NCI-H2107 treated with DMSO at 0.1 percent for 48 hours (cell line): ENCODE measurements at regions not wholly inside any gene's neighbourhood (a gene's known extent, or its start where the extent isn't known, plus 50 kb on each side); places are given as distances from the start of the nearest gene placed in this dataset.

ENCODE experiments used
- DNase-seq: peaks from one replicate; lab custom pipeline; 2025; ENCODE audit not compliant: unreplicated experiment; lab: John Stamatoyannopoulos, UW

DNA sequence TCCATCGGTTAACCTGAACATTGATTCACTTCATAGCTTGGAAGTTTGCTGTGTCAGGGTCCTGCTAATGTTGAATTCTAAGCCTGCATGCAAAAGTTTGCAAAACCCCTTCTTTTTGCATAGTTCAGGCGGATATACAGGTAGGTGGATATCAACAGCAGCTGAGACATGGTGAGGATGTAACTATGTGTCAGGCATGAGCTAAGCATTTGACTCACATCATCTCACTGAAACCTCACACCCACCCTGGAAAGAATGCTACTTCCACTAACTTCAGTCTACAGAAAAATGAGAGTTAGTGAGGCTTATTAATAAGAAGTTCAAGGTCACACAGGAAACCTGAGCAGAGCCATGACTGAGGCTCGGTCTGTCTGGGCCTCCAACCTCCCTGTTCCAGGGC, 276.9 kb downstream of the BMP7 start:
- no peak for DNase-seq

- no peak for DNase-seq
Measured at GRCh38 chr20:56993020-56993559, 273.4 kb downstream of the BMP7 start.

- DNase-seq: no peak
Measured at GRCh38 chr20:56994006-56994405, 272.4 kb downstream of the BMP7 start.

- DNase-seq: no peak
Measured at GRCh38 chr20:56995149-56995548, 271.3 kb downstream of the BMP7 start.

- no peak for DNase-seq
Measured at GRCh38 chr20:56995635-56996075, 270.8 kb downstream of the BMP7 start.

DNA sequence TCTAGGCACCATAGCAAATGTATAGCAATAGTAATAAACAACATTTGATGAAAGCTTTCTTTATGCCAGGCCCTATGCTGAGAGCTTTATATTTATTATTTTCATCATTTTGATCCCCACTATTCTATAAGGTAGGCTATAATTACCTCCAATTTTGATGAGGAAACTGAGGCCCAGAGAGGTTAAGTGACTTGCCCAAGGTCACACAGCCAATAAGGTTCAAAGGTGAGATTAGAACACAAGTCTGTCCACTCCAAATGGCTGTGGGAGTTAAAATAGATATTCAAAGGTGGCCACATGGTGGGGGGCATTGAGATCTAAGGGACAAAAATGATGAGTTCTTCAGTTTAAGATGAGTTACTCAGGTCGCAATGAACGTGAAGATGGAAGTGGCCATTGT, 269.9 kb downstream of the BMP7 start:
- DNase-seq: no peak

- no peak for DNase-seq
Measured at GRCh38 chr20:56998438-56998837, 268.0 kb downstream of the BMP7 start.

DNA sequence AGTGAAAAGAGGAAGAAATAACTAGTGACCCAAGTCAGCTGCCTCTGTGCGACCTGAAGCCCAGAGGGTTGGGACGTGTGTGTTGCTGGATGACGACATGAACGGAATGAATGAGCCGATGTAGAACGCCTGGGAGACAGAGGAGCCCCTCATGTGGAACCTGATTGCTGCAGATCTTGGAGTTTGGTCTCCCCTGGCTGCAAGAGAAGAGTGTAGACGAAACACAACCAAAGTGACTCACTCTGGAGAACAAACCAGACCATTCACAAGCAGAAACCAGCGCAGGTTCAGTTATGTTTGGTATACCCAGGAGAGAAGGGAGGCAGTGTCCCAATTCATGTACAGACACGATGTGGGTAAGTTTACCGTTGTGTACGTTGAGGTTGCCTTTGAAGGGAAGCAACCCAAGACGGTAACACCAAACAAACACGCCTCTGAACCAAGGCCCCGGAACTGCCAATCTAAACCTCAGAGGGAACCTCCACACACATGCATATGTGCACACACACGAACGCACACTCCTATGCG, 265.9 kb downstream of the BMP7 start:
- DNase-seq: no peak

DNA sequence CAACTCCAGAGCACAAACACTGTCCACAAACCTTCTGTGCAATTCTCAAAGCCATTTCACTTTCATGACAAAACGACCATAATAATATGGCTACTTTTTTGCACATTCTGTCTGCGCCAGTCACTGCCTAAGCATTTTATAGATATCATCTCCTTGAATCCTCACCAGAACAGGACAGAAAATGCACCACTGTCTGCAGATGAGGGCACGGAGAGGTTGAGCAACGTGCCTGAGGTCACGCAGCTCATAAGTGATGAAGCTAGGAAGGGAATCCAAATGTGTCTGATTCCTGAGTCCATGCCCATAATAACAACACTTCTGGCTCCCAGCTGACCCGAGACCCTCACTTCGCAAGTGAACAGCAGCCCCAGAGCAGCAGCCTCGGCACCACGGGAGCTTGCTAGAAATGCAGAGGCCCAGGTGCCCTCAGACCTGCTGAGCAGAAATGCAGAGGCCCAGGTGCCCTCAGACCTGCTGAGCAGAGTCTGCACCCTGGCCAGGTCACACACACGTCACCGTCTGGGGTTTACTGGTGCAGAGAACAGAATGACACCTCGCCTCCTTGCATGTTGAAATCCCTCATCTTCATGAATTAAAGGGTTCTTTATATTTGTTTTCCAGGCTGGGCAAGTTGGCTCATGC, 265.2 kb downstream of the BMP7 start:
- DNase-seq: no peak

DNA sequence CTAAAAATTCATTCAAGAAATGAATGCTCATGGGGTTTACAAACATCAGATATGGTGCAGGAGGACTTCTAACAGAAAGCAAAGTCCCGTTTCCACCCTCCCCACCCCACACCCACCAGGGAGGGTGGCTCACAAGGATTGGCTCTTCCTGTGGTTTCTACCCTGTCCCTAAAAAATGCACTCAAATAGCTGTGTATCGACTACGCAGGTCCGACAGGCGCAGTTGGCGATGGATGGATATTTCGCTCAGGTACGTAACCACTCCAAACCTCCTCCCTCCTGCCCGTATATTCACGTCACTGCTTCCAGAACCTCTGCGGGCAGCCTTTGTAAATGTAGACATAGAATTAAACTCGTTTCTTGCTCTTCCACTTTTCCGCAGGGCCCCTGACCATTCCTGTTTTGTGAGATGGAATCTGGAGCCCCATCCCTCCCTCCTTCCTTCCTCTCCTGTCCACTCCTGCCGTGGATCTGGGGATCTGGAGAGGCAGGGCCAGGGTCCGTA, 264.3 kb downstream of the BMP7 start:
- no peak for DNase-seq

- DNase-seq: no peak
Measured at GRCh38 chr20:57003012-57003411, 263.4 kb downstream of the BMP7 start.

GRCh38 chr20:57004416-57004815, 262.0 kb downstream of the BMP7 start:
- no peak for DNase-seq

DNA sequence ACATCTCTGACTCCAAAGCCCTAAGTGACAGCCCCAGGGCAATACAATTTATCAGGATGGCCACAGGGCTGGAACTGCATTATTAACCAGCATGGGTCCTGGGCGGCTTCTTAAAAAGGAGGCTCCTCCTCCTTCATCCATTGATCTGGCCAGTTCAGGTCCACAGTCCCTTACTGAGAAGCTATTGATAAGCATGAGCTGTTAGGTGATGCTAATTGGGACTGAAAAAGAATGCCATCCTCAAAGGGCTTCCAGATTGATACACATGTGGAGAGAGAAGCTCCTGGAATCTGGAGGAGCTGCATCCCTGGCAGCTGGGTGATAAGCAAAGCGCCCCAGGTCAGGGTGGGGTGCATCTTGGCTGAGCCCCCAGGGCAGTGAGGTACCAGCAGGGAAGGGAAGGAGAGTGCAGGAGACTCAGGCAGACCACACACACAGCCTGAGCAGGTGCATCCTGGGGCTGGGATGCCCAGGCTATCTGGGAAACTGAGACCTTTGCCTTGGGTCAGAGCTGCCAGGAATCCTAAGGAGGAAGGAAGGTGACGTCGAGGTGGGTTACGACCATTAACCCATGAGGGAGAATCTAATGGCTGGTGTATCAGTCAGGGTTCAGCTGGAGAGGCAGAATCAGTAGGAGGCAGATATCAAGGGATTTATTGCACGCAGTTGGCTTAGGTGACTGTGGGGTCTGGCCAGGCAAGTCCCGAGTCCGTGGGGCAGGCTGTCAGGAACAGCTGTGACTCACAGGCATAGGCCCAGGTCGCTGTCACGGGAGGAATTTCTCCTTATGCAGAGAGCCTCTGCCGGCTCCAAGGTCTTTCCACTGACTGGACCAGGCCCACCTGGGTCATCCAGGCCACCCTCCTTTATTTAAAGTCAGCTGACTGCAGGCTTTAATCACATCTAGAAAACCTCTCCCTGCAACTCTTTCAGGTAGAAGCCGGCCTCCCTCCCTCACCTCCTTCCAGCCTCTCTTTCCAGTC, 261.2 kb downstream of the BMP7 start:
- DNase-seq: no peak

GRCh38 chr20:57006411-57007170, 259.9 kb downstream of the BMP7 start:
- no peak for DNase-seq

- DNase-seq: no peak
Measured at GRCh38 chr20:57007171-57007540, 259.3 kb downstream of the BMP7 start.

GRCh38 chr20:57008217-57008616, 258.2 kb downstream of the BMP7 start:
- DNase-seq: no peak

DNA sequence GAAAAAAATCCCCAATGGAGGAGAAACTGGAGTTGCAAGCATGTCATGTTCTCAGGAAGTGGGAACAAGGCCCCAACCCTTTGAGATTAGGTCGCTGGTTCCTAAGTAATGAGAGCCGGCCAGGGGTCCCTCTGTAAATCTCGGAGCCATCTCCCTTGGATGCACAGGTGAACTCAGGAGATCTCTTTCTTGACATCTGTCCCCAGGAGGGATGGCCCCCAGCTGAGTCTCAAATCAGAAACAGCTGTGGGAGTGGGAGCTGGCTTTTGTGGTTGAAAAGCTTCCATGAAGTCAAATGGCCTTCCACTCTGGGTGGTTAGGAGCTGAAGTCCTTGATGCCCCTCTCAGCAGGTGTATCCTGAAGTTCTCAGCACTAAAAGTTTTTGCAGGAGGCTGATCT, 257.1 kb downstream of the BMP7 start:
- DNase-seq: no peak

DNA sequence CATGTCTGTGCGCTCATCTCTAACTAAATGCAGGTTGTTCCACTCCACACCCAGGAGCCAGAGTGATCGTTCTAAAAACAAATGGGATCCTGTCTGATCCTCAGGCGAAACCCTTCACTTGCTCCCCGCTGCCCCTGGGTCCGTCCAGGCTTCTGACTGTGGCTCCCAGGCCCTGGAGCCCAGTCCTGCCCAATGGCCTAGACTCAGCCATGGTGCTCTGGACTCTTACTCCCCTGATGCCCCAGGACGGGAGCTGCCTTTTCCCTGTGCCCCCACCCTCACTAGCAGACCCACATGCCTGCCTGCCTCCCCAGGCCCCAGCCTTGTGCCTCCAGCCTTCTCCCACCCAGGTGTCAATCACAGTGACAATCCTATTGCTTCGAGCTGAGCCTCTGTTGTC, 256.7 kb downstream of the BMP7 start:
- no peak for DNase-seq

GRCh38 chr20:57012691-57013090, 253.8 kb downstream of the BMP7 start:
- DNase-seq: no peak

DNA sequence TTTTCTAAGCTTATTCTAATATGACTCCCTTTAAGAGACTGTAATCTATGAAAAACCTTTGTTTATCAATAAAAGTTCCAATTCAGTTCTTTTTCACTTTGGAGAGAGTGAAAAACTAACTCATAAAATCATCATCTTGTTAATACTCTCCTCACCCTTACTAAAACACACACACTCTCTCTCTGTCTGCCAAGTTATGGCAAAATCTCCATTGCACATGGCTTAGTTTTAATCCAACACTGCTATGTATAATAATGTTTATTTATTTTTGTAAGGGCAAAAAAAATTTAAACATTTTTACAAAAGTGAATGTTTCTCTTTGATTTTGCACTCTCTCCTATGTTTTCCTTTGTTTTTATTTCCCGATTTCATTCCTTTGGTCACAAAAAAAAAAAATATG, 253.2 kb downstream of the BMP7 start:
- no peak for DNase-seq

DNA sequence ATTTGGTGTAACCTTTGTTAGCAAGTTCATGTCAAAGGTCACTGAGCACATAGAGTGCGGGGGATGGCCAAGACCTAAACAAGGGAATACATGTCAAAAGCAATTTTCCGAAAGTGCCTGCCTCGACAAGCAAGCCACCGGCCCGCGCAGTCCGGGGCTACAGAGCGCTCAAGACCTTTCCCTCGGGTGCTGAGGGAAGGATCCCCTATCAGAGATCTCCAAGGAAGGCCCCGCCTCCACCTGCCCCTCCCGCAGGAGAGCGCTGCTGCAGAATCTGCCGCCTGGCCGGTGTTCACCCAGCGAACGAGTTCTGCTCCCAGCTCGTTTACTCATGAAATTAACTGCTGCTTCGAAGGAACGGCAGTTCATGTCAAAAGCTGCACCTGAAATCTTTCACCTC, 252.7 kb downstream of the BMP7 start:
- DNase-seq: no peak
